Activated gamma-delta T cell (primary cell): ENCODE measurements at regions not wholly inside any gene's neighbourhood (a gene's known extent, or its start where the extent isn't known, plus 50 kb on each side); places are given as distances from the start of the nearest gene placed in this dataset.

Source experiments
- DNase-seq: peaks from one replicate; lab custom pipeline; 2025; lab: John Stamatoyannopoulos, UW

- DNase-seq, result no peak
These were observed 543.0 kb upstream of the B3GALT2 start for GRCh38 chr1:193729429-193729828.

GRCh38 chr1:193727850-193728249, 541.4 kb upstream of the B3GALT2 start:
- no peak for DNase-seq

GRCh38 chr1:193726722-193727121, 540.3 kb upstream of the B3GALT2 start:
- no peak for DNase-seq

GRCh38 chr1:193712392-193712791, 526.0 kb upstream of the B3GALT2 start:
- no peak for DNase-seq

- no peak for DNase-seq
These were observed 523.2 kb upstream of the B3GALT2 start for GRCh38 chr1:193709607-193710006.

GRCh38 chr1:193707271-193708021, 521.0 kb upstream of the B3GALT2 start:
- DNase-seq, result no peak

- DNase-seq, result no peak
These were observed 520.4 kb upstream of the B3GALT2 start for GRCh38 chr1:193706766-193707165.

GRCh38 chr1:193705554-193705981, 519.2 kb upstream of the B3GALT2 start:
- DNase-seq, result no peak

- DNase-seq, result no peak
These were observed 517.2 kb upstream of the B3GALT2 start for GRCh38 chr1:193703655-193704054.

- DNase-seq, result no peak
These were observed 516.7 kb upstream of the B3GALT2 start for GRCh38 chr1:193703121-193703520.

GRCh38 chr1:193701759-193702158, 515.3 kb upstream of the B3GALT2 start:
- no peak for DNase-seq

- no peak for DNase-seq
These were observed 514.4 kb upstream of the B3GALT2 start for GRCh38 chr1:193700710-193701355.

- no peak for DNase-seq
These were observed 512.8 kb upstream of the B3GALT2 start for GRCh38 chr1:193699261-193699660.

- no peak for DNase-seq
These were observed 511.4 kb upstream of the B3GALT2 start for GRCh38 chr1:193697776-193698175.

- no peak for DNase-seq
These were observed 510.8 kb upstream of the B3GALT2 start for GRCh38 chr1:193697115-193697762.

- no peak for DNase-seq
These were observed 508.3 kb upstream of the B3GALT2 start for GRCh38 chr1:193694741-193695140.

GRCh38 chr1:193685986-193686385, 499.6 kb upstream of the B3GALT2 start:
- no peak for DNase-seq

- DNase-seq, result no peak
These were observed 495.0 kb upstream of the B3GALT2 start for GRCh38 chr1:193681422-193681821.

- no peak for DNase-seq
These were observed 494.5 kb upstream of the B3GALT2 start for GRCh38 chr1:193680924-193681316.

GRCh38 chr1:193680247-193680923, 494.0 kb upstream of the B3GALT2 start:
- DNase-seq, result no peak

- DNase-seq, result no peak
These were observed 491.5 kb upstream of the B3GALT2 start for GRCh38 chr1:193677874-193678273.

GRCh38 chr1:193676996-193677549, 490.7 kb upstream of the B3GALT2 start:
- no peak for DNase-seq
